Kidney capillary endothelial cell (primary cell): ENCODE measurements at regions not wholly inside any gene's neighbourhood (a gene's known extent, or its start where the extent isn't known, plus 50 kb on each side); places are given as distances from the start of the nearest gene placed in this dataset.
"Not testable (repeated sequence)": the region's sequence is repeated elsewhere in the genome, so short reads cannot be mapped to it uniquely, and the experiment has no call there.

Experiments
- DNase-seq: peaks from one replicate; pipeline ENCODE4 v3.0.0-alpha.2; 2018; ENCODE audit warnings: low spot score

- DNase-seq, result no peak
These were observed 283.1 kb downstream of the SIPA1L2 start for GRCh38 chr1:232346844-232347243.

- no peak for DNase-seq
These were observed 285.0 kb downstream of the SIPA1L2 start for GRCh38 chr1:232344791-232345399.

- DNase-seq, result not testable (repeated sequence)
These were observed 285.7 kb downstream of the SIPA1L2 start for GRCh38 chr1:232344186-232344585.

- DNase-seq, result no peak
These were observed 289.5 kb downstream of the SIPA1L2 start for GRCh38 chr1:232340446-232340845.

- DNase-seq, result no peak
These were observed 290.9 kb downstream of the SIPA1L2 start for GRCh38 chr1:232339073-232339472.

- DNase-seq, result no peak
These were observed 294.1 kb downstream of the SIPA1L2 start for GRCh38 chr1:232335741-232336293.

GRCh38 chr1:232335261-232335660 lies 294.7 kb downstream of the SIPA1L2 start:
- no peak for DNase-seq

- DNase-seq, result no peak
These were observed 295.1 kb downstream of the SIPA1L2 start for GRCh38 chr1:232334811-232335210.

- DNase-seq, result no peak
These were observed 295.7 kb downstream of the SIPA1L2 start for GRCh38 chr1:232334246-232334645.

GRCh38 chr1:232333419-232333767 lies 296.5 kb downstream of the SIPA1L2 start:
- no peak for DNase-seq

GRCh38 chr1:232332710-232333418 lies 297.1 kb downstream of the SIPA1L2 start:
- not testable (repeated sequence) for DNase-seq

GRCh38 chr1:232329103-232329813 lies 300.7 kb downstream of the SIPA1L2 start:
- no peak for DNase-seq

GRCh38 chr1:232328486-232329102 lies 301.3 kb downstream of the SIPA1L2 start:
- DNase-seq, result no peak

GRCh38 chr1:232327899-232328298 lies 302.0 kb downstream of the SIPA1L2 start:
- DNase-seq, result no peak

- DNase-seq, result no peak
These were observed 302.7 kb downstream of the SIPA1L2 start for GRCh38 chr1:232327269-232327668.

- DNase-seq, result no peak
These were observed 307.7 kb downstream of the SIPA1L2 start for GRCh38 chr1:232322162-232322734.

GRCh38 chr1:232319518-232320210 lies 310.3 kb downstream of the SIPA1L2 start:
- no peak for DNase-seq

- DNase-seq, result no peak
These were observed 310.9 kb downstream of the SIPA1L2 start for GRCh38 chr1:232319072-232319471.

- no peak for DNase-seq
These were observed 311.8 kb downstream of the SIPA1L2 start for GRCh38 chr1:232318143-232318542.

GRCh38 chr1:232317350-232317749 lies 312.6 kb downstream of the SIPA1L2 start:
- no peak for DNase-seq

- DNase-seq, result no peak
These were observed 313.1 kb downstream of the SIPA1L2 start for GRCh38 chr1:232316864-232317263.

GRCh38 chr1:232313876-232314275 lies 316.1 kb downstream of the SIPA1L2 start:
- not testable (repeated sequence) for DNase-seq
